IMR-90 (cell line): ENCODE measurements at regions not wholly inside any gene's neighbourhood (a gene's known extent, or its start where the extent isn't known, plus 50 kb on each side); places are given as distances from the start of the nearest gene placed in this dataset.

Experiments
- CEBPB ChIP-seq: IDR thresholded peaks from 2 replicates; pipeline ENCODE4 v1.6.1; 2012; ENCODE audit warnings: low read depth, low read length, improper control_type of control experiment
- CTCF ChIP-seq: conservative IDR thresholded peaks from 2 replicates; pipeline ENCODE4 v1.5.1; 2012; ENCODE audit warnings: mild to moderate bottlenecking, low read depth, low read length, improper control_type of control experiment
- MAFK ChIP-seq: IDR thresholded peaks from 2 replicates; pipeline ENCODE4 v1.6.1; 2012; ENCODE audit warnings: low read depth, low read length, improper control_type of control experiment
- RFX5 ChIP-seq: IDR thresholded peaks from 2 replicates; pipeline ENCODE4 v1.8.0; 2012; ENCODE audit warnings: low read depth, mild to moderate bottlenecking, low read length, moderate library complexity

- TF ChIP-seq CTCF: no peak
- TF ChIP-seq MAFK: no peak
- no peak for TF ChIP-seq RFX5
- TF ChIP-seq CEBPB: no peak
Measured at GRCh38 chr11:115792903-115793302, 288.7 kb upstream of the CADM1 start.
